Aorta (tissue), 5 donors: ENCODE measurements at regions not wholly inside any gene's neighbourhood (a gene's known extent, or its start where the extent isn't known, plus 50 kb on each side); places are given as distances from the start of the nearest gene placed in this dataset.

Experiments
- ATAC-seq: fragments of 200-7000 bp; cut with Tn5 transposase; one replicate; pipeline ENCODE4 v1.9.1; 2022; ENCODE audit warnings: moderate library complexity; ENCODE audit not compliant: low FRiP score
- DNase-seq, 2 donors: peaks; one replicate each; pipeline ENCODE4 v3.0.0-alpha.2; 2020
- H3K27ac ChIP-seq, 2 donors: one replicate each; pipeline ENCODE4 v1.5.1; 2013; ENCODE audit warnings: low read length in 2 of 2, mild to moderate bottlenecking in 2 of 2, moderate library complexity in 2 of 2, control low read depth in 1 of 2, inconsistent platforms in 1 of 2, low read depth in 1 of 2
- H3K27me3 ChIP-seq, 2 donors: one replicate each; pipeline ENCODE4 v1.6.1; 2013; ENCODE audit warnings: control low read depth in 1 of 2, low read length in 1 of 2, mild to moderate bottlenecking in 1 of 2, moderate library complexity in 1 of 2; ENCODE audit not compliant: insufficient read depth in 2 of 2, control insufficient read depth in 1 of 2
- H3K36me3 ChIP-seq, 2 donors: one replicate each; pipeline ENCODE4 v1.6.1; 2013; ENCODE audit warnings: control low read depth in 1 of 2, low read length in 1 of 2, mild to moderate bottlenecking in 1 of 2; ENCODE audit not compliant: insufficient read depth in 2 of 2, control insufficient read depth in 1 of 2
- H3K4me1 ChIP-seq, 2 donors: one replicate each; pipeline ENCODE4 v1.6.1; 2013; ENCODE audit warnings: low read length in 2 of 2, control low read depth in 1 of 2, mild to moderate bottlenecking in 1 of 2, moderate library complexity in 1 of 2; ENCODE audit not compliant: insufficient read depth in 2 of 2, control insufficient read depth in 1 of 2
- H3K4me3 ChIP-seq, 2 donors: one replicate each; pipeline ENCODE4 v1.5.1; 2013; ENCODE audit warnings: low read length in 2 of 2, control low read depth in 1 of 2, mild to moderate bottlenecking in 1 of 2
- H3K9me3 ChIP-seq: one replicate; pipeline ENCODE4 v1.6.1; 2013; ENCODE audit warnings: mild to moderate bottlenecking, low read length; ENCODE audit not compliant: control insufficient read depth
- WGBS, 2 donors: extraction: QIAGEN DNeasy Blood & Tissue Kit; methylation state at CpG; one replicate each; pipeline ENCODE4 v1.1.7; 2013; 5-methylcytosine and 5-hydroxymethylcytosine counted together
- intact Hi-C, 2 donors: fragments of 100-400 bp; cut with DNase I; formaldehyde crosslinking; loops; one replicate each; pipeline versions ENCODE4 v1.14.2 to v1.15.0; 2022
- donor health status: healthy with polysubstance abuse.
- donor health status: Bipolar disorder and iron deficiency.
- donor health status: DM: no; HTN: no; CAD: no.
- donor health status: DM: no; HTN: no; CAD: no.
- donor health status: DM: yes; HTN: yes; CAD: no.

GRCh38 chr16:6192532-6192931 is 1094.9 kb upstream of the EEF2KMT start:
- intact Hi-C loops, result no loop called here
- no peaks in the 10 kb centered on the region for H3K27me3 ChIP-seq
- no peaks in the 10 kb centered on the region for H3K9me3 ChIP-seq
- H3K4me3 ChIP-seq, result no peak overlapping the region
- H3K36me3 ChIP-seq, result no peaks in the 10 kb centered on the region
- DNase-seq (no peak), ATAC-seq (no peak)
- 76 to 79% methylated on average over 3 of the region's 3 CpGs for WGBS, 2 donors
- H3K27ac ChIP-seq, result no peak overlapping the region
- H3K4me1 ChIP-seq, result no peaks in the 10 kb centered on the region

GRCh38 chr16:6190776-6191175 is 1093.2 kb upstream of the EEF2KMT start:
- Histone ChIP-seq H3K36me3 (no peaks in the 10 kb centered on the region), H3K4me3 (no peak overlapping the region), H3K4me1 (no peaks in the 10 kb centered on the region), H3K9me3 (no peaks in the 10 kb centered on the region), H3K27me3 (no peaks in the 10 kb centered on the region), H3K27ac (no peak overlapping the region)
- DNase-seq, result no peak
- intact Hi-C loops, result no loop called here
- 74 to 81% methylated on average over 7 of the region's 7 CpGs for WGBS, 2 donors
- ATAC-seq, result no peak

- DNase-seq (no peak), ATAC-seq (no peak)
- H3K27ac ChIP-seq, result no peak overlapping the region
- no peaks in the 10 kb centered on the region for H3K27me3 ChIP-seq
- no peaks in the 10 kb centered on the region for H3K9me3 ChIP-seq
- no peaks in the 10 kb centered on the region for H3K36me3 ChIP-seq
- 81 to 82% methylated on average over 9 of the region's 9 CpGs for WGBS, 2 donors
- H3K4me3 ChIP-seq, result no peak overlapping the region
- no peaks in the 10 kb centered on the region for H3K4me1 ChIP-seq
- intact Hi-C loops, result no loop called here
These were observed 1091.6 kb upstream of the EEF2KMT start for GRCh38 chr16:6189216-6189615.

GRCh38 chr16:6177616-6178180 is 1080.1 kb upstream of the EEF2KMT start:
- DNase-seq (no peak), ATAC-seq (no peak)
- H3K27me3 ChIP-seq, result no peaks in the 10 kb centered on the region
- peaks cover 3% of the 10 kb centered on the region for H3K9me3 ChIP-seq
- no peaks in the 10 kb centered on the region for H3K36me3 ChIP-seq
- intact Hi-C loops, result no loop called here
- no peak overlapping the region for H3K4me3 ChIP-seq
- no peaks in the 10 kb centered on the region for H3K4me1 ChIP-seq
- WGBS, 2 donors, result 61 to 63% methylated on average over 5 of the region's 5 CpGs
- no peak overlapping the region for H3K27ac ChIP-seq

GRCh38 chr16:6170022-6170421 is 1072.4 kb upstream of the EEF2KMT start:
- Histone ChIP-seq H3K4me1 (no peaks in the 10 kb centered on the region), H3K9me3 (peaks cover 5% of the 10 kb centered on the region), H3K27me3 (no peaks in the 10 kb centered on the region), H3K27ac (no peak overlapping the region), H3K36me3 (no peaks in the 10 kb centered on the region), H3K4me3 (no peak overlapping the region)
- intact Hi-C loops, result no loop called here
- ATAC-seq (no peak), DNase-seq (no peak)
- 66 to 75% methylated on average over 5 of the region's 5 CpGs for WGBS, 2 donors

- 57 to 61% methylated on average over 11 of the region's 11 CpGs for WGBS, 2 donors
- Histone ChIP-seq H3K9me3 (peaks cover 2% of the 10 kb centered on the region), H3K4me1 (no peaks in the 10 kb centered on the region), H3K27me3 (peaks cover 0 to under 1% of the 10 kb centered on the region in 2 donors), H3K4me3 (no peak overlapping the region), H3K27ac (no peak overlapping the region), H3K36me3 (no peaks in the 10 kb centered on the region)
- DNase-seq (no peak), ATAC-seq (no peak)
- intact Hi-C loops, result no loop called here
These were observed 1067.9 kb upstream of the EEF2KMT start for GRCh38 chr16:6165330-6165979.

GRCh38 chr16:6160871-6161270 is 1063.3 kb upstream of the EEF2KMT start:
- intact Hi-C loops, result no loop called here
- no peak overlapping the region for H3K27ac ChIP-seq
- WGBS, 2 donors, result 57 to 66% methylated on average over 10 of the region's 10 CpGs
- DNase-seq (no peak), ATAC-seq (no peak)
- no peak overlapping the region for H3K4me3 ChIP-seq
- H3K27me3 ChIP-seq, result peaks cover 0 to 2% of the 10 kb centered on the region in 2 donors
- no peaks in the 10 kb centered on the region for H3K9me3 ChIP-seq
- no peaks in the 10 kb centered on the region for H3K4me1 ChIP-seq
- H3K36me3 ChIP-seq, result no peaks in the 10 kb centered on the region

- ATAC-seq (no peak), DNase-seq (no peak)
- H3K4me3 ChIP-seq, result no peak overlapping the region
- H3K9me3 ChIP-seq, result no peaks in the 10 kb centered on the region
- no peaks in the 10 kb centered on the region for H3K4me1 ChIP-seq
- H3K27ac ChIP-seq, result no peak overlapping the region
- 89 to 92% methylated on average over 3 of the region's 3 CpGs for WGBS, 2 donors
- H3K27me3 ChIP-seq, result peaks cover 0 to 2% of the 10 kb centered on the region in 2 donors
- intact Hi-C loops, result no loop called here
- H3K36me3 ChIP-seq, result no peaks in the 10 kb centered on the region
These were observed 1062.7 kb upstream of the EEF2KMT start for GRCh38 chr16:6160303-6160702.

GRCh38 chr16:6157806-6158205 is 1060.2 kb upstream of the EEF2KMT start:
- WGBS, 2 donors, result 95 to 96% methylated on average over 4 of the region's 4 CpGs
- Histone ChIP-seq H3K36me3 (no peaks in the 10 kb centered on the region), H3K4me1 (no peaks in the 10 kb centered on the region), H3K27me3 (peaks cover 0 to 2% of the 10 kb centered on the region in 2 donors), H3K4me3 (no peak overlapping the region), H3K27ac (no peak overlapping the region), H3K9me3 (no peaks in the 10 kb centered on the region)
- intact Hi-C loops, result no loop called here
- DNase-seq (no peak), ATAC-seq (no peak)
